ENCODE measurements at regions not wholly inside any gene's neighbourhood (a gene's known extent, or its start where the extent isn't known, plus 50 kb on each side); places are given as distances from the start of the nearest gene placed in this dataset.
"Not testable (repeated sequence)": the region's sequence is repeated elsewhere in the genome, so short reads cannot be mapped to it uniquely, and the experiment has no call there.

GRCh38 chr6:17012421-17013225 is 89.2 kb upstream of the STMND1 start:
- DNase-seq (ENCODE audit: low read depth in 3 of 3): no peak

- no peak for DNase-seq (ENCODE audit: low read depth in 3 of 3)
Measured at GRCh38 chr6:17011985-17012384, 89.9 kb upstream of the STMND1 start.

GRCh38 chr6:17007749-17008148 is 94.1 kb upstream of the STMND1 start:
- no peak for DNase-seq (ENCODE audit: low read depth in 3 of 3)

GRCh38 chr6:17006543-17006942 is 95.3 kb upstream of the STMND1 start:
- no peak for DNase-seq (ENCODE audit: low read depth in 3 of 3)

- DNase-seq (ENCODE audit: low read depth in 3 of 3): no peak
Measured at GRCh38 chr6:17004269-17004668, 97.6 kb upstream of the STMND1 start.

GRCh38 chr6:17002123-17002522 is 99.7 kb upstream of the STMND1 start:
- no peak for DNase-seq (ENCODE audit: low read depth in 3 of 3)

- no peak for DNase-seq (ENCODE audit: low read depth in 3 of 3)
Measured at GRCh38 chr6:17001188-17001587, 100.7 kb upstream of the STMND1 start.

- DNase-seq (ENCODE audit: low read depth in 3 of 3): no peak
Measured at GRCh38 chr6:16999491-17000436, 102.1 kb upstream of the STMND1 start.

- no peak for DNase-seq (ENCODE audit: low read depth in 3 of 3)
Measured at GRCh38 chr6:16998461-16998860, 103.4 kb upstream of the STMND1 start.

GRCh38 chr6:16995511-16996250 is 106.2 kb upstream of the STMND1 start:
- no peak for DNase-seq (ENCODE audit: low read depth in 3 of 3)

GRCh38 chr6:16993396-16993795 is 108.5 kb upstream of the STMND1 start:
- DNase-seq (ENCODE audit: low read depth in 3 of 3): no peak

GRCh38 chr6:16991981-16992629 is 109.7 kb upstream of the STMND1 start:
- no peak for DNase-seq (ENCODE audit: low read depth in 3 of 3)

- DNase-seq (ENCODE audit: low read depth in 3 of 3): not testable (repeated sequence)
Measured at GRCh38 chr6:16989976-16990375, 111.9 kb upstream of the STMND1 start.

GRCh38 chr6:16989382-16989781 is 112.5 kb upstream of the STMND1 start:
- no peak for DNase-seq (ENCODE audit: low read depth in 3 of 3)

- no peak for DNase-seq (ENCODE audit: low read depth in 3 of 3)
Measured at GRCh38 chr6:16987996-16988395, 113.9 kb upstream of the STMND1 start.

GRCh38 chr6:16985513-16986284 is 116.2 kb upstream of the STMND1 start:
- no peak for DNase-seq (ENCODE audit: low read depth in 3 of 3)

GRCh38 chr6:16982807-16983206 is 119.0 kb upstream of the STMND1 start:
- DNase-seq (ENCODE audit: low read depth in 3 of 3): no peak

GRCh38 chr6:16979677-16980370 is 122.0 kb upstream of the STMND1 start:
- DNase-seq (ENCODE audit: low read depth in 3 of 3): no peak

- DNase-seq (ENCODE audit: low read depth in 3 of 3): no peak
Measured at GRCh38 chr6:16978686-16979085, 123.2 kb upstream of the STMND1 start.

Data from stimulated activated CD4-positive, alpha-beta T cell treated with anti-CD3 and anti-CD28 coated beads, TNF-alpha, amount 100 ng/mL, for 24 hours (primary cell).